GM21367 (cell line): ENCODE measurements at regions not wholly inside any gene's neighbourhood (a gene's known extent, or its start where the extent isn't known, plus 50 kb on each side); places are given as distances from the start of the nearest gene placed in this dataset.
A peak's percentile ranks its signal among the peaks of the same experiment; 100 is the strongest.

Source experiments
- ATAC-seq: cut with Tn5 transposase; IDR thresholded peaks from one replicate; pipeline ENCODE4 v1.9.1; 2021; ENCODE audit not compliant: unreplicated experiment

- no peak for ATAC-seq
Measured at GRCh38 chr6:51513891-51514747, 573.3 kb downstream of the PKHD1 start.

DNA sequence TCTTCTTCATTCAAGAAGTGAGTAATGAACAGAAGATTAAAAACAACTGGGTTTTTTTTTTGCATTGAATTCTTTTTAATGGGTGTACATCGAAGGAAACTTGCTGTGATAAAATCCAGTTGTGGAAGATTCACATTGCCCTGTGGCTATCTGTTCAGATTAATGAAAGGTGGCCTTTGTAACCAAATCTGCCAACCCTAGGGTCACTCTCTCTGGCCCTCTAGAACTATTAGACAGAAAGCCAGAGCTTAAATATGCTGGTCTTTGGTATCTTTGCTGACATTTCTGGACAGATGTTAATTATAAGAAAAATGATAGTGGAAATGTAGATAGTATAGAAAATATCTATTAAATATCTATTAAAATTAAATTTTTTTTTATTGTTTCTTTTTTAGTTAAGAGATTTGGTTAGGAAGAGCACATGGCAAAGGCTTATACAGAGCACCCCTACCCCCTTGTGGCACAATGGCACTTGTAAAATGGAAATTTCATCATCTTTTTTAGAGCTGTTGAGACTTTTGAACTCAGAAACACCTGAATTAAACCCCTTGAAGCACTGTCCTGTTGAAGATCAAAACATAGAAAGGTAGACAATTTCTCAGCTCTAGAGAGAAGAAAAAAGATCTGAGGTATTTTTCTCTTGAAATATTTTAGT is 572.5 kb downstream of the PKHD1 start:
- no peak for ATAC-seq

DNA sequence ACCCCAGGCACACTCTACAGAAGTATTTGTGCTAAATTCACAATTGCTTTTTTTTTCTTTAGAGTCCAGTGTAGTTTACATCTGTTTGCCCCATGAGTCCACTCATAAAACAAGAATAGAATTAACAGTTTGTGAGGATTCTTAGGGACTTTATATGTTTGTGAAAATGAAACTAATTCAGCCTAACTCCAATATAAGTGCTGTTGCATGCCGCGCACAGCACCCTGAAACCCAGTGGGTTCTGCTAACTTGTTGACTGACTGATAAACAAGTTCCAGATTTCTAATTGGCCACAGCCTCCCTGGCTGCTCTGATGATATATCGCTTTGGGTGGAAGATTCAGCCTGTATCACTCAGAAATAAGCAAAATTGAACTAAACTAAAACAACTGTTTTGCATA is 561.4 kb downstream of the PKHD1 start:
- ATAC-seq = no peak

GRCh38 chr6:51526922-51527321 is 560.5 kb downstream of the PKHD1 start:
- no peak for ATAC-seq

DNA sequence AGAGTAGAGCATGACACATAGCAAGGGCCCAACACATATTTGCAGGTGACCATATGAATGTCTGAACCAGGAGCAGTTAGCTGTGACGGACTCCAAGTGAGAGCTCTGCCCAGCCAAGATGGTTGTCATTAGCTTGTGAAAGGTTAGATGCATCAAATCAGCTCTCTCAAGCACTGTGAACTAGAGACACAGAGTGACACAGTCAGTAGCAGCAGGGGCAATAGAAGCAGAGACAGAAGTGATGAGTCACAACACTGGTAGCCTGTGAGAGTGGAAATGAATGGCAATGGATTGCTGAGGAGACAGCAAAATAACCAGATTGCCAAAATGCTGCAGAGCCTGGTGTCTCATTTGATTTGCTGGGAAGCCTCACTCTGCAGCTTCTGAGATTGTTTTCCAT is 558.9 kb downstream of the PKHD1 start:
- ATAC-seq = no peak

DNA sequence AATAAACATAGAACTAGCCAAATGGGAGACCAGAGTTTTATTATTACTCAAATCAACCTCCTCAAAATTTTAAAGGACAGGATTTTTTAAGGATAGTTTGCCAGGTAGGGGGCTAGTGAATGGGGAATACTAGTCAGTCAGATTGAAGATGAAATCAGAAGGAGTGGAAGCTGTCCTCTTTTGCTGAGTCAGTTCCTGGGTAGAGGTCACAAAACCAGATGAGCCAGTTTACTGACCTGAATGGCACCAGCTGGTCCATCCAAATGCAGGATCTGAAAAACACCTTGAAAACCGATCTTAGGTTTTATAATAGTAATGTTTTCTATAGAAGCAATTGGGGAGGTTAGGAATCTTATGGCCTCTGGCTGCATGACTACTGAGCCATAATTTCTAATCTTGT is 558.2 kb downstream of the PKHD1 start:
- no peak for ATAC-seq

GRCh38 chr6:51531623-51532022 is 555.8 kb downstream of the PKHD1 start:
- ATAC-seq = no peak

DNA sequence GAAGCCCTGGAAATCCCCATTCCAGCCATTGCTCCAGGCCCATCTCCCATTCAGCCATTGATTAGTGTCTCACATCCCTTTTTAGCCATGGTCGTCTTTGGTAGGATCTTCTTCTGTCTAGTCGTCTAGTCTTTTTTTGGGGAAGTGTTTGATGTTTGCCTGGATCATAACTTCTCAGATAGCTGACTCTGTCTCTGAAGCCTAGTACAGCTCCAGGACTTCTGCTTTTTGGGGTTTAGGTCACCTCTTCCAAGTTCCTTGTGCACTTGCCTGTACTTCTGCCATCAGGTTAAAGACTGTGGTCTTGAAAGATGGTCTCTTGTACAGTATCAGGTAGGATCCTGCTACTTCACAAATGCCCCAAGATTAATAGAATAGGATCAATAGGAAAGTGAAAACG is 553.5 kb downstream of the PKHD1 start:
- ATAC-seq = no peak

DNA sequence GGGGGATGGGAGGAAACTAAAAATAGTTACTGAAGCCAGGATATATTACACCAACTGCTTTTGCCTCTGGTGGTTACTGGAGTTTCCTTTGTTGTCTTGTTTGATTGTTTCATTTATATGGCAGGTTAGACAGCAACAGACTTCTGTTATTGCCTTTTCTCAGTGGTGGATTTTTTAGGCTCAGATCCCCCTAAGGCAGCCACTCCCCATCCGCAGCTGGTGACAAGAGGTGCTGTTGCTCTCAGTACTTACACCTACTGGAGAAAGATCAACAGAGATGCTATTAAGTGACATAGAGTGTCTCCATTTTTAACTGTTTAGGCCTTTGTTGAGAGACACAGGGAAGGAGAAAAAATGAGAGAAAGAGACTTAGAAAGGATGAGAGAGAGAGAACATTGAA is 552.1 kb downstream of the PKHD1 start:
- ATAC-seq = no peak

DNA sequence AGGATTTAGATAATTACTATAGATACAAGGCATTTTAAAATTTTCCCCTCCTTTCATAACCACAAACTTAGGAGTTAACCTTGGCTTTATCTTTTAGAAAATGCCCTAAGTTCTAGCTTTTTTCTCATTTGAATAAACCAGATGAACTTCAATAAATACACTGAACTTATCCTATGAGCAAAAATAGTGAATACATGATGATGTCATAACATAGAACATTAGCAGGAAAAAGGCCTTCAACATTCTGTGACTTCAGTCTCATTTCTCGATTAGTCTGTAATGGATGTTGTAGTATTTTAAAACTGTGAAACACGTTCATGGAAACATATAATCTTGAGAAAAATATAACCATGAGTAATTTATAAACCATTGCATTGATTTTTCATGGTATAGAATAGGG is 550.7 kb downstream of the PKHD1 start:
- ATAC-seq = no peak

- ATAC-seq = no peak
Measured at GRCh38 chr6:51541847-51542246, 545.6 kb downstream of the PKHD1 start.

DNA sequence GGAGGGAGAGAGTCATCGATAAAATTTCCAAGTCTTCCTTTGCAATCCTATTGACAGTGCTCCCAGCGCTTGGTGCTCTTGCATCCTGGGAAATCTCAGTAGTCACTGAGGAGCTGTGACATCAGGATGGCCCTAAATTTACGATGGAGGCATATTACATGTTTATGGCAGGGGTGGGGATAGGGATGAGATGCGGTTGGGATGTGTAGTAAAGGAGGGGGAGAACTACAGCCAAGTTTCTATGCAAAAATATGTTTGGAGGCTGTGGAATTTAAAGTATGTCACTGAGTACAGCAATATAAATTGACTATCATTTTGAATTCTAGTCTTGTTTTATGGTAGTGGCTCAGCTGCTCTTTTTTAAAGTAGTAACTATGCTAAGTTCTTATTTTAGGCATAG is 544.9 kb downstream of the PKHD1 start:
- no peak for ATAC-seq

- ATAC-seq = no peak
Measured at GRCh38 chr6:51550243-51550642, 537.2 kb downstream of the PKHD1 start.

DNA sequence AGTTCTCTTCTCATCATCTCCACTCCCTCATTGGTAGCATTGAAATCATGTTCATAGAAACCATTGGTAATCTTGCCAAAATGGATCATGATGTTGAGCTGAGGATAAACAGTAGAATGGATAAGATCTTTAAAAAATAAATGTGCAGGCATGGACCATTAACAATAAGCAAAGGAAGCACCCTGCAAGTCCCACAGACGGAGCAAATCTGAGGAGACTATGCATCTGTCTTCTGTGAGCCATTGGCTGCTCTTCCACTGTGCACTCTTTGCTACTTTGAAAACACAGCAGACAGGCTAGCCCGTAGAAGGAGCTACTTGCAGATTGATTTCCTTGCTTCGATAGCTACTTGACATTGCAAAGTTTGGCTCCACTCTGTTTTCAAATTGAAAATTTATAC is 535.0 kb downstream of the PKHD1 start:
- ATAC-seq = no peak

DNA sequence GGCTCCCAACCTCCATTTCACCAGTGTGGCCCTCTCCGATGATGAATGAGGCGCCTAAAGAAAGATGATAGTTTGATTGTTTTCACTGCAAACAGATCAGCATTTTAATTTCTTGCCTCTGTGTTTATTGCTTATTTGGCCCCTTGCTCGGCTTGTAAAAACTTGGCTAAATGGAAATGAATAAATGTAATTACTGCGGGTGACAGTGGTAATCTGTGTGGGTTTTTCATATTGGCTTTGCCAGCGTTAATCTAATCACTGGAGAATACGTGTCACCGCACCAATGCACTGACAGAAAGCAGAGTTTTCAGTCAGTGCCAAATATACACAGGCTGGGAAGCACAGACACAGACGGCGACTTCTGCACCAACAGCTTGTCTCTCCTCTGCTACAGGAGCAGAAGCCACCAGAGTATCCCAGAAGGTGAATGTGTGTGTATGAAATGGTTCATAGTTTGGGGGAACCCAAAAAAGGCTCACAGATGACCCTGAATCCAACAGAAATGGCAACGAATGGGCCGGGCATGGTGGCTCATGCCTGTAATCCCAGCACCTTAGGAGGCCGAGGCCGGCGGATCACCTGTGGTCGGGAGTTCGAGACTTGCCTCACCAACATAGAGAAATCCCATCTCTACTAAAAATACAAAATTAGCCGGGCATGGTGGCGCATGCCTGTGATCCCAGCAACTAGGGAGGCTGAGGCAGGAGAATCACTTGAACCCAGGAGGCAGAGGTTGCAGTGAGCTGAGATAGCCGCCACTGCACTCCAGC is 534.0 kb downstream of the PKHD1 start:
- no peak for ATAC-seq

DNA sequence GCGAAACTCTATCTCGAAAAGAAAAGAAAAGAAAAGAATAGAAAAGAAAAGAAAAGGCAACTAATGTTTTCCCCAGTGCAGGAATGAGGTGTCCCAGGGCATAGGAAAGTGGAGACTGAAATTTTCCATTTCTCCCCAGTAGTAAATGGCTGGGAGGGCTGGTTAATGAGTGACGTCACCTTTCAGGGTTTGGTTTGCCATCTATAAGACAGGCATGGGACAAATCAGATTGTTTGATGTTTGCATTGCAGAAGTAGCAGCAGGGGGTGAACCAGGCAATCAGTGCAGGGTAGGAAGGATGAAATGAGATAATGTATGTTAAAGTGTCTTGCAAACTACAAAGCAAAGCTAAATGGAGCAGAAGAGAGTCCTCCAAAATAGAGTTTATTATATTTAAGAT is 533.4 kb downstream of the PKHD1 start:
- ATAC-seq = no peak

DNA sequence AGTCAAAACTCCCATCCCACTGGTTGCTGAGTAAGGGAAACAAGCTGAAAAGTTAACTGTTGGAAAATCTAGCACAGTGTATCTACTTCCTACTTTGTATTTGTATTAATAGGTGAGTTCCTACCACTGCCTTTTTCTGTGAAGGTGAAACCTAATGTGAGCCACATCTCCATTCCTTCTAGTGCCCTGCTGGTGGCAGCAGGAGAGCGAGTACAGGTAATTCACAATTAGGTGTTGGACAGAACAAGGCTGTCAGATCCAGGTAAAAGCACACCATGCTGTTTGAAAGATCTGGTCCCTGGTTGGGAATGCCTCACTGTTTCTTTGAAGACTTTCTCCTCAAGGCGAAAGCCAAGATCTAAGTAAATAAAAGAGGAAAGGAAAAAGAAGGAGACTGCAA is 528.4 kb downstream of the PKHD1 start:
- no peak for ATAC-seq

GRCh38 chr6:51562198-51562597 is 525.2 kb downstream of the PKHD1 start:
- ATAC-seq = peak; percentile 81
